ENCODE measurements at regions not wholly inside any gene's neighbourhood (a gene's known extent, or its start where the extent isn't known, plus 50 kb on each side); places are given as distances from the start of the nearest gene placed in this dataset.

- no peak for TF ChIP-seq CTCF (tag by site-specific recombination; IDR thresholded peaks at IDR 0.05)
- no peak for TF ChIP-seq TCF7L2 (IDR thresholded peaks at IDR 0.05; ENCODE audit: borderline replicate concordance, low read depth, low read length)
- TF ChIP-seq ZBTB10 (tag by site-specific recombination; IDR thresholded peaks at IDR 0.05), result no peak
- TF ChIP-seq REPIN1 (tag by site-specific recombination; IDR thresholded peaks at IDR 0.05; ENCODE audit: low read depth), result no peak
- TF ChIP-seq ZBTB7A (tag by site-specific recombination; IDR thresholded peaks at IDR 0.05; ENCODE audit: low read depth), result no peak
- TF ChIP-seq ZNF280D (tag by site-specific recombination; IDR thresholded peaks at IDR 0.05), result no peak
- TF ChIP-seq ZNF658 (tag by site-specific recombination; IDR thresholded peaks at IDR 0.05), result no peak
- TF ChIP-seq ZNF114 (tag by site-specific recombination; IDR thresholded peaks at IDR 0.05), result no peak
- no peak for TF ChIP-seq SCRT1 (tag by site-specific recombination; IDR thresholded peaks at IDR 0.05; ENCODE audit: borderline replicate concordance)
Observed at GRCh38 chr14:44370727-44371126, 136.4 kb downstream of the FSCB start.

Measured in HEK293 (cell line).